GOT3 (cell line): ENCODE measurements at regions not wholly inside any gene's neighbourhood (a gene's known extent, or its start where the extent isn't known, plus 50 kb on each side); places are given as distances from the start of the nearest gene placed in this dataset.
"Not testable (repeated sequence)": the region's sequence is repeated elsewhere in the genome, so short reads cannot be mapped to it uniquely, and the experiment has no call there.

Experiments used
- DNase-seq: peaks from one replicate; lab custom pipeline; 2025; ENCODE audit warnings: mixed read lengths; lab: John Stamatoyannopoulos, UW

GRCh38 chr12:25615119-25615518, 62.0 kb upstream of the LMNTD1 start:
- no peak for DNase-seq

GRCh38 chr12:25616286-25616685, 63.2 kb upstream of the LMNTD1 start:
- no peak for DNase-seq

GRCh38 chr12:25617991-25618390, 64.9 kb upstream of the LMNTD1 start:
- DNase-seq: no peak

- no peak for DNase-seq
Observed at GRCh38 chr12:25623816-25624215, 70.7 kb upstream of the LMNTD1 start.

GRCh38 chr12:25625146-25625545, 72.1 kb upstream of the LMNTD1 start:
- DNase-seq: no peak

- DNase-seq: no peak
Observed at GRCh38 chr12:25629341-25629740, 76.3 kb upstream of the LMNTD1 start.

GRCh38 chr12:25630735-25631515, 77.8 kb upstream of the LMNTD1 start:
- not testable (repeated sequence) for DNase-seq

- DNase-seq: not testable (repeated sequence)
Observed at GRCh38 chr12:25633149-25633548, 80.1 kb upstream of the LMNTD1 start.

- no peak for DNase-seq
Observed at GRCh38 chr12:25637752-25638151, 84.7 kb upstream of the LMNTD1 start.

- DNase-seq: no peak
Observed at GRCh38 chr12:25639406-25639805, 86.3 kb upstream of the LMNTD1 start.

GRCh38 chr12:25644979-25645378, 91.9 kb upstream of the LMNTD1 start:
- no peak for DNase-seq

DNA sequence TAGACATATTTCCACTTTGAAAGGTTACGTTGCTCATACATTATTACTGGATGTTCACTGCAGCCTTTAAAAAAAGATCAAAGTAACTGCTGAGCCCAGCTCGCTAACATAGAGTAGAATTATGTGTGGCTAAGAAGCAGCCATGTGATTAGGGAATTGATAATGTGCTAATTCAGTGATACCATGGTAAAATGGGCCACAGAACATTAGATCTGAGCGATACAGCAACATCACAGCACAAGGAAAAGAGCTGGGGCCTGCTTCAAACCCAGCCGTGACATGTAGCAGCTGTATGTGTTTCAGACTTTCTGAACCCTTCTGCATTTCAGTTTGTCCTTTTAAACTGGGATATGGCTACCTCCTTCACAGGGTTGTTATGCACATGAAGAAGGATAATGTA, 92.3 kb upstream of the LMNTD1 start:
- DNase-seq: no peak

GRCh38 chr12:25651931-25652330, 98.8 kb upstream of the LMNTD1 start:
- no peak for DNase-seq

- DNase-seq: no peak
Observed at GRCh38 chr12:25652371-25652770, 99.3 kb upstream of the LMNTD1 start.

GRCh38 chr12:25653487-25654175, 100.5 kb upstream of the LMNTD1 start:
- DNase-seq: no peak

DNA sequence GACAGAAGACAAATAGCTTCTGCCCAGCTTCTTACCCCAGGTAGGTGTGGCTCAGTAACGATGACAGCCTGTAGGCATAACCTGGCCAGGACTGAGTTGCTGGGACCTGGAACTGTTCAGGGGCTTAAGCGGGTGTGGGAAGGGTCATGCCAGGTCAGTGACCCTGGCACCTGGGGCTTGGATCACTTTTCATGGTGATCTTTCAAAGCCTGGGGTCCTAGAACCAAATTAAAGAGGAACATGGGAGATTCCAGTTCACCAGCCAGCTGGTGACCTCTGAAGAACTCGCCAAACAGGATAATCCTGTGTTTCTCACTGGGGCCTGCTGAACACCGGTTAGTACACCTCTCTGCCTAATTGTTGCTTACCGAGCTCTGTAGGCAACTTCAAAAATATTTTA, 102.6 kb upstream of the LMNTD1 start:
- no peak for DNase-seq

DNA sequence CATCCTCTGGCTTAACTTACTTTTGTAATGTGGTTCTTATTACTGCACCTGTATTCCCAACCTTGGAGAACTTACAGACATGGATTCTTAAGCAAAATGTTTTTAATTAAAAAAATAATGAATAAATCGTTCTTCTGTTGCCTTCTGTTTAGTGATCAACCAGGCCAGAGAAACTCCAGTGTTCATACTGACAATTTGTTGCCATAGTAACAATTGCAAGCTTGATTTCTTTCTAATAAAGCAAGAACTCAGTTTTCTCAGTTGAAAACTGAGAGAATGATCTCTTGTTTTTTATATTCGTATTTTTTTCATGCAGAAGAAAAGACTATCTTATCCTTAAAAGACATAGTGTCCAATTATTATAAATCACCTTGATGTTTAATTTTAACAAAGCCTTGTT, 106.5 kb upstream of the LMNTD1 start:
- DNase-seq: no peak

DNA sequence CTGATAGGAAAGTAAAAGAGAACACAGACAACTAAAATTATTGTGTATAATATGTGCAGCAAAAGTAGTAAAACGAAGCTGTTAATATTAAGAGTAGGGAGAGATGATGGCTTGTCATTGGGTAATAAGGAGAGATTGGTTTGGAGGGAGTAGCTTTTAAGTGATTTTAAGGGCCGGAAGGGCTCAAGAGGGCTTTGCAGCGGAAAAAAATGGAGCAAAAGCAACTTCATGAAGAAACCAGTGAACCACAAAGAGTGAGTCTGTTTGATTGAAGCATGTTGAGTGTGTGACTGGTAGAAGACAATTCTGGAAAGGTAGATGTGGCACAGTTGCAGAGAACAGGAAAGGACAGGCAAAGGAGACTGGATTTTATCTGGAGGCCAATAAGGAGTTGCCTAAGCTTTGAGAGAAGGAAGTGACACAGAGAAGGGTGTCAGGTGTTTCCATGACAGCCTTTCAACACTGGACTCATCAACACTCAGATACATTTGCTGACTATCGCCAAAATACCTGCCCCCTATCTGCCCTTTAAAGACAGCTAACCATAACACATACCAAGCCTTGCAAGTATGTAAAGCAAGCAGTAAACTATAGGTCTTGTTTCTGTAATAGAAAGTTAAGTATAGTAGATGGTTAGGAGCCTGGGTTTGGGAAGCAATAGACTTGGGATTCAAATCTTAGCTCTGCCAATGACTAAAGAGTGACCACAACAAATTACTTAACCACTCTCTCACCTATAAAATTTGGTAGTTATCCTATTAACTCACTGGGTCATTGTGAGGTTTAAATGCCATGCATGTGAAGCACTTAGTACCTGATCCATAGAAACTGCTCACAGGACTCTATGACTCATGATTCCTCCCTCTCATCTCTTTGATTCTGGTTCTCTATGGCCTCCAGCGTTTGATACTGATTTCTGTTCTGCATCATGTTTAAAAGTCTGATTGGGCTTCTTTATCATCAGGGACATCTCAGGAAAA, 117.3 kb upstream of the LMNTD1 start:
- no peak for DNase-seq

DNA sequence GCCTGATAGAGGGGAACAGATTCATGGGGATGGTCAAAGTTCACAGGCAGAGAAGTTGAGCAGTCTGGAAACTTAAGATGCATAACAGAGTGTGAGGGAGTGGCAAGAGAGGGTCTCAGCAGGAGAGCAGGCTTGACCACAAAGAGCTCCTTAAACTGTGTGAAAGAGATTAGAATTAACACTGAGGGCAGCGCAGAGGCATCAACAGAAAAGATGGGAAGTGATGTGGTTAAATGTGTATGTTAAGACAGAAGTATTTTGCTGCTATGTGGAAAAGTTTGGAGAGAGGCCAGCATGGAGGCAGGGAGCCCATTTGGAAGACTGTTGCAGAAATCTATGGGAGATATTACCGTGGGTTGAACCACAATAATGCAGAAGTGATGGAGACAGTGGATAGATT, 122.7 kb upstream of the LMNTD1 start:
- no peak for DNase-seq

DNA sequence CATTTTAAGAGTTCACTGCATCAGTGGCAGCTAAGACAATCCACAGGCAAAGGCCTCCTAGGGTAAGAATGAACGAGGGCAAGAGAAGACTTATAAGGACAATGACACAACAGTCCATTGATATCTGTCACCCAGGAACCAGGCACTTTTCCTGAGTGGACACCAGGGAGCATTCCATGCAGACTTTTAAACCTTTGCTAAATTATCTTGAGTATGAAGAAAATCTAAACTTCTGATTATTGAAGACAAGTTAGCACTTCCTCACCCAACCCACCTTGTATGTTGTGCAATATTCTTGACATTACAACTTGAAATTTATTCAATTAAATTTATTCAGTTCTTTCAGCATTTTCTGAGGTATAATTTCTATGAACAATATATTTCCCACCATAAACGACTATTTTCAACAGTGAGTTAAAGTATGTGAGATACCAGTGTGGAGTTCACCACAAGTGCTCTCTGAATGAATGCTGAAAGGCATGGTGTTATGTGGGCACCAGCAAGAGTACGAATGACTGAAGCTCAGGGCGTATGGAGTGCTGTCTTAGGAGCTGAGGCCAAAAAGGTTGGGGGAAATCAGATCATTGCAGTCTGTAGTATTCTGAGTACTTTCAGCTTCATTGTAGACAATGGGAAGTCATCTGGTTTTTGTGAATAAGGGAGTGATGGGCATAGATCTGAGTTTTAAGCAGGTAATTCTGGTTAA, 124.3 kb upstream of the LMNTD1 start:
- DNase-seq: no peak

- DNase-seq: no peak
Observed at GRCh38 chr12:25681580-25681979, 128.5 kb upstream of the LMNTD1 start.

- no peak for DNase-seq
Observed at GRCh38 chr12:25682421-25682820, 129.3 kb upstream of the LMNTD1 start.
